ENCODE measurements at regions not wholly inside any gene's neighbourhood (a gene's known extent, or its start where the extent isn't known, plus 50 kb on each side); places are given as distances from the start of the nearest gene placed in this dataset.

DNA sequence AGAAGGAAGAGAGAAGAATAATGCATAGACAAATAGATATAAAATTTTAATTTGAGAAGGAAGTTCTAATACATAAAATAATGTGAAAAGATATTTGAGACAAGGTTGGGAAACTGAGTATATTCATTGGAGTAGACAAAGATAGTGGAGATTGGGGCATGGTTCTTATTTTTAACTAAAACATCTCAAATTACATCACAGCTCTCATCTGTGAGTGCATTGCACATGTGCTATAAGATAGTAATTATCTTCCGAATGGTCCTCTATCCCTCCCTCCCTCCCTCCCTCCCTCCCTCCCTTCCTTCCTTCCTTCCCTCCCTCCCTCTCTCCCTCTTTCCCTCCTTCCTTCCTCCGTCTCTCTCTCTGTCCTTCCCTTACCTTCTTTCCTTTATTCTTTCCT lies 1104.0 kb upstream of the FLRT2 start:
- H3K36me3 ChIP-seq (ENCODE audit: insufficient read depth, low read length) = no peaks in the 10 kb centered on the region
- DNase-seq (no peak), ATAC-seq (ENCODE audit: insufficient read depth, low read depth) (no peak)
- no peak overlapping the region for H3K27ac ChIP-seq (ENCODE audit: low read length)
- no peak overlapping the region for H3K4me3 ChIP-seq (ENCODE audit: low read depth in 1 of 2, low read length in 2 of 2)
- no peak overlapping the region for H3K4me2 ChIP-seq (ENCODE audit: insufficient read depth, low read length)
- H3K9ac ChIP-seq (ENCODE audit: low read depth, low read length) = no peak overlapping the region
- no peak overlapping the region for H2AFZ ChIP-seq (ENCODE audit: low read depth, low read length)
- H3K9me3 ChIP-seq (ENCODE audit: insufficient read depth, low read length, severe bottlenecking) = no peaks in the 10 kb centered on the region
- H3K4me1 ChIP-seq (ENCODE audit: insufficient read depth, low read length) = no peaks in the 10 kb centered on the region
- no peaks in the 10 kb centered on the region for H3K79me2 ChIP-seq (ENCODE audit: insufficient read depth, low read length)
- TF ChIP-seq, protein P1, sequence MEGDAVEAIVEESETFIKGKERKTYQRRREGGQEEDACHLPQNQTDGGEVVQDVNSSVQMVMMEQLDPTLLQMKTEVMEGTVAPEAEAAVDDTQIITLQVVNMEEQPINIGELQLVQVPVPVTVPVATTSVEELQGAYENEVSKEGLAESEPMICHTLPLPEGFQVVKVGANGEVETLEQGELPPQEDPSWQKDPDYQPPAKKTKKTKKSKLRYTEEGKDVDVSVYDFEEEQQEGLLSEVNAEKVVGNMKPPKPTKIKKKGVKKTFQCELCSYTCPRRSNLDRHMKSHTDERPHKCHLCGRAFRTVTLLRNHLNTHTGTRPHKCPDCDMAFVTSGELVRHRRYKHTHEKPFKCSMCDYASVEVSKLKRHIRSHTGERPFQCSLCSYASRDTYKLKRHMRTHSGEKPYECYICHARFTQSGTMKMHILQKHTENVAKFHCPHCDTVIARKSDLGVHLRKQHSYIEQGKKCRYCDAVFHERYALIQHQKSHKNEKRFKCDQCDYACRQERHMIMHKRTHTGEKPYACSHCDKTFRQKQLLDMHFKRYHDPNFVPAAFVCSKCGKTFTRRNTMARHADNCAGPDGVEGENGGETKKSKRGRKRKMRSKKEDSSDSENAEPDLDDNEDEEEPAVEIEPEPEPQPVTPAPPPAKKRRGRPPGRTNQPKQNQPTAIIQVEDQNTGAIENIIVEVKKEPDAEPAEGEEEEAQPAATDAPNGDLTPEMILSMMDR (IDR thresholded peaks at IDR 0.05; ENCODE audit: borderline replicate concordance, extremely low read depth, low read length, poor library complexity, severe bottlenecking) = no peak
- TF ChIP-seq EZH2 (IDR thresholded peaks at IDR 0.05; ENCODE audit: borderline replicate concordance, low read depth, low read length, severe bottlenecking) = no peak
- no peaks in the 10 kb centered on the region for H3K27me3 ChIP-seq (ENCODE audit: insufficient read depth, low read length, poor library complexity)
- H4K20me1 ChIP-seq (ENCODE audit: insufficient read depth, low read length) = no peaks in the 10 kb centered on the region

DNA sequence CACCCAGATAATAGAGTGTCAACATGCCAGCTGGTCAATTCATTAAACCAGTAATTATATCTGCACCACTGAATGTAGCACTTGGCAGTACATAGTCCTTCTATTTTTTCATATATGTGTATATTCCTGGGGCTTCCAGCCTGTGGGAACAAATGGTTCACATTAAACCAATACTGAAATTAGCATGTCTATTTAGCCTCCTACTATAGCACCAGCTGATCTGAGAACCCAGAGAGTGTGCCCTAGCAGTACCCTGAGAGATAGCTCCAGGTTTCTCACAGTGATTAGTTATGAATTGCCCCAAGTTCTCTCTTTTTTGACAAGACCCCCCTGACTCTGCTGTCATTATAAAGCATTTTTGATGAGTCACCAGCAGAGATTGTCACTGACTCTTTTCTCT lies 1097.3 kb upstream of the FLRT2 start:
- Histone ChIP-seq H2AFZ (ENCODE audit: low read depth, low read length) (no peak overlapping the region), H3K9me3 (ENCODE audit: insufficient read depth, low read length, severe bottlenecking) (no peaks in the 10 kb centered on the region), H3K9ac (ENCODE audit: low read depth, low read length) (no peak overlapping the region), H3K79me2 (ENCODE audit: insufficient read depth, low read length) (no peaks in the 10 kb centered on the region), H3K4me1 (ENCODE audit: insufficient read depth, low read length) (no peaks in the 10 kb centered on the region), H3K27ac (ENCODE audit: low read length) (no peak overlapping the region), H3K4me2 (ENCODE audit: insufficient read depth, low read length) (no peak overlapping the region), H3K27me3 (ENCODE audit: insufficient read depth, low read length, poor library complexity) (no peaks in the 10 kb centered on the region), H4K20me1 (ENCODE audit: insufficient read depth, low read length) (no peaks in the 10 kb centered on the region), H3K4me3 (ENCODE audit: low read depth in 1 of 2, low read length in 2 of 2) (no peak overlapping the region), H3K36me3 (ENCODE audit: insufficient read depth, low read length) (no peaks in the 10 kb centered on the region)
- no peak for TF ChIP-seq EZH2 (IDR thresholded peaks at IDR 0.05; ENCODE audit: borderline replicate concordance, low read depth, low read length, severe bottlenecking)
- TF ChIP-seq, protein P1 (IDR thresholded peaks at IDR 0.05; ENCODE audit: borderline replicate concordance, extremely low read depth, low read length, poor library complexity, severe bottlenecking) = no peak
- DNase-seq = no peak
- no peak for ATAC-seq (ENCODE audit: insufficient read depth, low read depth)

DNA sequence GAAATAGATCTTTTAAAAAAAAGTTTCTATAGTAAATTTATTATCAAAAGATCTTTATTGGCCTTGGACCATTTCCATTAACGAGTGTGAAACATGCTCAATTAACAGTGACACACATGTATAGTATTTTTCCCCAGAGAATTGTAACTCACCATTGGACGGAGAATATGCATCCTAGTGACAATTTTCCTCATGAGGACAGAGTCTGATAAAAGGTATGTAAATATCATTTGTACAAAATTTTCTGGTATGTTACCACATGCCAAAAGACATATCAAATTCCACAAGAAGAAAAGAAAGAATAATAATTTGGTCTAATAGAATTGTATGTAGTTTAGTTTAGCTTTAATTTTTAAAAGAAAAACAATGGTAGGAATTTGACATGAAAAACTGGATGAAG lies 1096.0 kb upstream of the FLRT2 start:
- no peaks in the 10 kb centered on the region for H3K27me3 ChIP-seq (ENCODE audit: insufficient read depth, low read length, poor library complexity)
- H3K79me2 ChIP-seq (ENCODE audit: insufficient read depth, low read length) = no peaks in the 10 kb centered on the region
- H3K27ac ChIP-seq (ENCODE audit: low read length) = no peak overlapping the region
- no peak overlapping the region for H3K4me3 ChIP-seq (ENCODE audit: low read depth in 1 of 2, low read length in 2 of 2)
- ATAC-seq (ENCODE audit: insufficient read depth, low read depth) (no peak), DNase-seq (no peak)
- H3K4me2 ChIP-seq (ENCODE audit: insufficient read depth, low read length) = no peak overlapping the region
- H3K9me3 ChIP-seq (ENCODE audit: insufficient read depth, low read length, severe bottlenecking) = no peaks in the 10 kb centered on the region
- H3K9ac ChIP-seq (ENCODE audit: low read depth, low read length) = no peak overlapping the region
- TF ChIP-seq EZH2 (IDR thresholded peaks at IDR 0.05; ENCODE audit: borderline replicate concordance, low read depth, low read length, severe bottlenecking) = no peak
- TF ChIP-seq, protein P1 (IDR thresholded peaks at IDR 0.05; ENCODE audit: borderline replicate concordance, extremely low read depth, low read length, poor library complexity, severe bottlenecking) = no peak
- H3K4me1 ChIP-seq (ENCODE audit: insufficient read depth, low read length) = no peaks in the 10 kb centered on the region
- H3K36me3 ChIP-seq (ENCODE audit: insufficient read depth, low read length) = no peaks in the 10 kb centered on the region
- H4K20me1 ChIP-seq (ENCODE audit: insufficient read depth, low read length) = no peaks in the 10 kb centered on the region
- H2AFZ ChIP-seq (ENCODE audit: low read depth, low read length) = no peak overlapping the region

DNA sequence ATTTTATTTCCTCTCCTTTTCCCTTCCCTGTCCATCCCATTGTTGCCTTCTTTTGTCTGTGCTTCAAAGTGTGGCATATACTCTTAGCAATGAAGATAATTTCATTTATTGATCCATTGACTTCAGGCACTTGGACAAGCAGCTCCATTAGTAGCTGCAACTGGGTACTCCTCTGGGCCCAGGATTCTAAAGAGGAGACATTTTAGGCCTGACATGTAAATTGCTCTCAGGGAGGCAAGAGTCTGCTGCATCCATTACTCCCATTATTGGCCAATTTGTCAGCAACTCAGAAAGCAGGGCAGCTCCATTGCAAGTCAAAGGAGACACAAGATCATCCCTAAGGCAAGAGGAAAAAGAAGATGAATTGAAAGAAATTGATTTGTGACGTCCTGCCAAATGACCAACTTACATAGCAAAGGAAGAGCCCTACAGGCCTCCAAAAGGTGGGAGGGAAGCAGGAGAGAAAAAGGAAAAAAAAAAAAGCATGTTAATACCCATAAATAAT lies 1094.1 kb upstream of the FLRT2 start:
- no peaks in the 10 kb centered on the region for H4K20me1 ChIP-seq (ENCODE audit: insufficient read depth, low read length)
- DNase-seq = no peak
- H3K79me2 ChIP-seq (ENCODE audit: insufficient read depth, low read length) = no peaks in the 10 kb centered on the region
- no peaks in the 10 kb centered on the region for H3K36me3 ChIP-seq (ENCODE audit: insufficient read depth, low read length)
- TF ChIP-seq, protein P1 (IDR thresholded peaks at IDR 0.05; ENCODE audit: borderline replicate concordance, extremely low read depth, low read length, poor library complexity, severe bottlenecking) = no peak
- no peak for TF ChIP-seq EZH2 (IDR thresholded peaks at IDR 0.05; ENCODE audit: borderline replicate concordance, low read depth, low read length, severe bottlenecking)
- H3K27ac ChIP-seq (ENCODE audit: low read length) = no peak overlapping the region
- H3K9ac ChIP-seq (ENCODE audit: low read depth, low read length) = no peak overlapping the region
- no peaks in the 10 kb centered on the region for H3K9me3 ChIP-seq (ENCODE audit: insufficient read depth, low read length, severe bottlenecking)
- no peak for ATAC-seq (ENCODE audit: insufficient read depth, low read depth)
- H3K4me1 ChIP-seq (ENCODE audit: insufficient read depth, low read length) = no peaks in the 10 kb centered on the region
- no peak overlapping the region for H2AFZ ChIP-seq (ENCODE audit: low read depth, low read length)
- H3K4me3 ChIP-seq (ENCODE audit: low read depth in 1 of 2, low read length in 2 of 2) = no peak overlapping the region
- no peak overlapping the region for H3K4me2 ChIP-seq (ENCODE audit: insufficient read depth, low read length)
- no peaks in the 10 kb centered on the region for H3K27me3 ChIP-seq (ENCODE audit: insufficient read depth, low read length, poor library complexity)

All from DND-41 (cell line).